NCI-H345 treated with DMSO at 0.1 percent for 48 hours (cell line): ENCODE measurements at regions not wholly inside any gene's neighbourhood (a gene's known extent, or its start where the extent isn't known, plus 50 kb on each side); places are given as distances from the start of the nearest gene placed in this dataset.
"Not testable (repeated sequence)": the region's sequence is repeated elsewhere in the genome, so short reads cannot be mapped to it uniquely, and the experiment has no call there.

ENCODE experiments used
- DNase-seq: peaks from one replicate; lab custom pipeline; 2025; ENCODE audit not compliant: unreplicated experiment; lab: John Stamatoyannopoulos, UW

GRCh38 chr2:187610450-187610849 lies 56.2 kb upstream of the TFPI start:
- not testable (repeated sequence) for DNase-seq

DNA sequence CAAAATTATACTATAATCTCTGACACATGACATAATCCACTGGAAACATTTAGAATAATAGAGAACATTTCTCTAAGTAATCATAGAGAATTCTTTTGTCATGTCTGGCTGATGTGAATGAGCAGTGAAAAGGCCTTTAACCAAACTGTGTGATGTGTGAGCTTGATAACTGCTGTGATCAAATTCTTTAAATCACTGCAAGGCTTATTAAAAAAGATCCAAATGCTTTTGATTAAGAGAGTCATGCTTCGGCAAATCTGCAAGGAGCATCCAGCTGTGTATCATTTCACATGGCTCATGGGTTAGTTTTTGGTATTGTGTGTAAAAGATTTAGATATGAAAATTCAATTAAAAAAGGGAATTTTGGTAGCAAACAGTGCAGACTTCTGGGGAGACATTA lies 58.6 kb upstream of the TFPI start:
- no peak for DNase-seq

DNA sequence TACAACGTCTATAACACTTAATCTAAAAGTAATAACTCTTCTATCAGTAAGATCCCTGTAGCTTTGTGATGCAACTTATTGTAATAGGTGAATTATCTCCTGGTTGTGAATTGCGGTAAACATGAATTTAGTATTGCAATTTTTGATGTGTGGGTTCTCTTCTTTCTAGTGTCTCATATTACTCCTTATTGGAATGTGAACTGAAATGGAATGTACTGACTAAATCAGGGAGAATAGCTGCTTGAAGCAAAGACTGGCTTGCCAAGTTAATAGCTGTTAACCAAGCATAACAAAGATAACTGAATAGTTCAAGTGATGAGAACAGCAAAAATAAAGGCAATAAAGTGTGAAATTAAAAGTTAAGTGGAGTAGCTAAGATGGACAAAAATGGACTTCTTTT lies 60.5 kb upstream of the TFPI start:
- DNase-seq = no peak

DNA sequence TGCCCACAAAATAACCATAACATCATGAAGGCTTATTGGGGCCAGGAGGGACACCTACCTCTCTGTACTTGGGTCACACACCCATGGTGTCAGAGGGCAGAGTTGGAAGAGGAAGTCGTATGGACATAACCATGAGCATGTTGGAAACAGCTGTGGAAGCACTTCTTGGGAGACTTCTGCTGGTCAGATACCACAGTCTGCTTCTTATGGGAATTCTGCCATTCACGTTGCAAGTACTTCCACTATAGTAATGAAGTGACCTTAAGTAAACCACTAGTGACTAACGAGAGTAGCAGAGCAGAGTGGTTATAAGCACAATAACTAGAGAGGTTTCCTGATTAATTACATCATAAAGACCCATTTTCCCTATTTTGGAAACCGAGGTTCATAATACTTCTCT lies 61.1 kb upstream of the TFPI start:
- DNase-seq = no peak

GRCh38 chr2:187615902-187616301 lies 61.7 kb upstream of the TFPI start:
- DNase-seq = no peak

DNA sequence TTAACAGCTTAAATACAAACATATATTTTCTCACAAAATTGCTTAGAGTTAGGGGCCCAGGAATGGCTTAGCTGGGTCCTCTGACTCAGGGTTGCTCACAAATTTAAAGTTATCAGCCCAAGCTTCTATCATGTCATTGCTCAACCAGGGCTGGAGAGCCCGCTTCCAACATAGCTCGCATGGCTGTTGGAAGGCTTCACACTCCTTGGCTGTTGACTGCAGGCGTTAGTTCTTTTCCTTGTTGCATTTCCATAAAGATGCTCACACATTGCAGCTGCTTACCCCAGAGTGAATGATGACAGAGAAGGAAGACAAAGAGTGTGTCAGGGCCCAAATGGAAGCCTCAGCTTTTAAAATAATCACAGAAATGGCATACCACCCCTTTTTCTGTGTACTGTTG lies 62.9 kb upstream of the TFPI start:
- no peak for DNase-seq

- no peak for DNase-seq
These were observed 63.7 kb upstream of the TFPI start for GRCh38 chr2:187617905-187618304.

GRCh38 chr2:187618813-187619212 lies 64.6 kb upstream of the TFPI start:
- DNase-seq = no peak

DNA sequence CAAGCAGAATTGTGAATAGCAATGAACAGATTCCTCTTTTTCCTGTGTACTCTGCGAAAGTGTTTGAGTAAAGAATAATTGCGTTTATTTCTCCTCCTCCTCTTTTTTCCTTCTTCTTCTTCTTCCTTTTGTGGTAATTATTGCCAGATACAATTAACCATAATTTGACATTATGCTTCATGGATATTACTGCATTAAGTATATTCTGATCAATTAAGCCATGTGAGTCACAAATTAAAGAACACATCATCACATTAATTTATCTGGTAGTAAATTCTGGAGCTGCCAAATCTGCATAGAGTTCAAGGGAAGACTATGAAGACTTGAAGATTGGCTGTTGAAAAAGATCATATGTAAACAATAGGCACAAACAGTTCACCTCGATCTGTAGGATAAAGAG lies 72.9 kb upstream of the TFPI start:
- no peak for DNase-seq

DNA sequence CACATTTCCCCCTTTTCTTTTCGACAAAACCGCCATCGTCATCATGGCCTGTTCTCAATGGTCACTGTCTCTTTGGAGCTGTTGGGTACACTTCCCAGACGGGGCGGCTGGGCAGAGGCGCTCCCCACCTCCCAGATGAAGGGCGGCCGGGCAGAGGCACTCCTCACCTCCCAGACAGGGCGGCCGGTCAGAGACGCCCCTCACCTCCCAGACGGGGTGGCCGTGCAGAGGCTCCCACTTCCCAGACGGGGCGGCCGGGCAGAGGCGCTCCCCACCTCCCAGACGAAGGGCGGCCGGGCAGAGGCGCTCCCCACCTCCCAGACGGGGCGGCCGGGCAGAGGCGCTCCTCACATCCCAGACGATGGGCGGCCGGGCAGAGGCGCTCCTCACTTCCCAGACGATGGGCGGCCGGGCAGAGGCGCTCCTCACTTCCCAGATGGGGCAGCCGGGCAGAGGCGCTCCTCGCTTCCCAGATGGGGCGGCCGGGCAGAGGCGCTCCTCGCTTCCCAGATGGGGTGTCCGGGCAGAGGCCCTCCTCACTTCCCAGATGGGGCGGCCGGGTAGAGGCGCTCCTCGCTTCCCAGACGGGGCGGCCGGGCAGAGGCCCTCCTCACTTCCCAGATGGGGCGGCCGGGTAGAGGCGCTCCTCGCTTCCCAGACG lies 82.6 kb upstream of the TFPI start:
- not testable (repeated sequence) for DNase-seq

- not testable (repeated sequence) for DNase-seq
These were observed 83.1 kb upstream of the TFPI start for GRCh38 chr2:187637392-187637740.

- not testable (repeated sequence) for DNase-seq
These were observed 83.5 kb upstream of the TFPI start for GRCh38 chr2:187637771-187638170.

GRCh38 chr2:187638840-187639239 lies 84.6 kb upstream of the TFPI start:
- no peak for DNase-seq

DNA sequence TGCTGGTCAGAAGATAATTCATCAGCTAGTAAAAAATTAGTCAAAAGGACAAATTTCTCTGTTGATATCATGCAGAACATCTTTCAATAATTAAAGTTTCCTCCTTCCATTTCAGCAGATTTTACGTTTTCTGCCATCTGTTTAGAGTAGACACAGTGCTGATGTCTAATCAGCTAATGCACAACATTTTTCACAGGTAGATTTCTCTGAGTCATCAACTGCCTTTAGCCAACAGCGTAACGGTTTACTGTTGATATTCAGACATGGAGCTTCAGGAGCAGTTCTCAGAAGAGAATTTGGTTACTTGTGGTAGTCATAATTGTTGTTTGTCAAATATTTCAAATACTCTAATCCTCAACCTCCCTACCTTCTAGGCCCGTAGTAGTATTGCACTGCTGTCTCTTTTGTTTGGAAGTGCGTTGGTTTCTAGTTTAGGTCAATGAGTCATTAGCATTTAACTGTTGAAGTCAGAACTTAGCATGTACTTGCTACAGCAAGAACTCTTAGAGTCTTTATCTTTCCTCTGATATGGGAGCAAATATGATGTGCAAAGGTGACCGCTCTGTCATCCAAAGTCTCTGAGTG lies 86.8 kb upstream of the TFPI start:
- no peak for DNase-seq

DNA sequence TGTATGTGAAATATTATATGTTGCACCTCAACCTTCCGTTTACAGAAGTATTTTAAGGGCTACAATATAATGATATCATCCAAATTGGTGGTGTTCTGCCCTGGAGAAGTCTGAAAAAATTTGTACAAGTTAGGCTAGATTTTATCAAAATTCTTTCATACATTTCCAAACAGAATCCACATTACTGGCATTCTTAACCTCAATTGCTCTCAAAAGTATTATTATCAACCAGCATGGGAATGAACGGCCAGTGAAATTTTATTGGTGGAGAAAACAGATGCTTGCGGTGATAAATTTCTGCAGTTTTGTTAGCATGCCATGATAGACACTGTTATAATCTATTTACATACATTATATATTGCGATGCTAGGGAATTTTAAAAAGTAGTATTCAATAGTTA lies 88.3 kb upstream of the TFPI start:
- no peak for DNase-seq

DNA sequence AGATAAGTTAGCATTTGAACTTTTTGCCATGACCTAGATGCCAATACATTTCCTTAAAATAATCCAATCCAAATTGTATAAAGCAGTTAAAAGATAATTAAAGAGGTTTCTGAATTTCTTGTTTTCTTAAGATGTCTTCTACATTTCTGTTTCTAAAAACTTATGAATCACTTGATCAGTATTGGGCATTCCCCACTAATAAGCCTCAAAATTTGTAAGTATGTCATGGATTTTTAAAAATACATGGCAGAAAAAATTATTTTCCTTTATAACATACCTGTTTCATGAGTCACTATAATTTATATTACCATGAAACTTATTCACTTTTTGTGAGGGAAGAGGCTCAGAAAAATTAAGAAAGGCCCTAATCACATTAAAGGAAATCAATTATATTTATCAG lies 90.3 kb upstream of the TFPI start:
- no peak for DNase-seq

- DNase-seq = no peak
These were observed 90.7 kb upstream of the TFPI start for GRCh38 chr2:187644981-187645380.

DNA sequence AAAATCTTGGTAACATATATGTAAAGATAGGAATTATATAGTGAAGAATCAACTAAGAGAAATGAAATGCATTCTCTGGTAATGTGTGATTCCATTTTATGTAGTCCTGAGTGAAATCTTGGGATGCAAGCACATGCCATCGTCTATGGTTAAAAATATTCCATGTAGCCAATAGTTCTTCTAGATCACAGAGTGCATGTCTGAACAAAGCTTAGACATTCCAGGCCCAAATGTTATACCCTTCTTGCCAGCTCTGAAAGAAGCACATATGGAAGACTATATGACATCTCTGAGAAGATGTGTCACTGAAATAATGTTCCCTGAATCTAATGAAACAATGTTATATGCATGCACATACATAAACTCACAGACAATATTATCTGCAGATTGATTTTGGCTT lies 92.3 kb upstream of the TFPI start:
- DNase-seq = no peak

- DNase-seq = peak; percentile 53
These were observed 100.3 kb upstream of the TFPI start for GRCh38 chr2:187654535-187654934.

GRCh38 chr2:187655001-187655400 lies 100.8 kb upstream of the TFPI start:
- DNase-seq = no peak

GRCh38 chr2:187656123-187656522 lies 101.9 kb upstream of the TFPI start:
- DNase-seq = no peak

DNA sequence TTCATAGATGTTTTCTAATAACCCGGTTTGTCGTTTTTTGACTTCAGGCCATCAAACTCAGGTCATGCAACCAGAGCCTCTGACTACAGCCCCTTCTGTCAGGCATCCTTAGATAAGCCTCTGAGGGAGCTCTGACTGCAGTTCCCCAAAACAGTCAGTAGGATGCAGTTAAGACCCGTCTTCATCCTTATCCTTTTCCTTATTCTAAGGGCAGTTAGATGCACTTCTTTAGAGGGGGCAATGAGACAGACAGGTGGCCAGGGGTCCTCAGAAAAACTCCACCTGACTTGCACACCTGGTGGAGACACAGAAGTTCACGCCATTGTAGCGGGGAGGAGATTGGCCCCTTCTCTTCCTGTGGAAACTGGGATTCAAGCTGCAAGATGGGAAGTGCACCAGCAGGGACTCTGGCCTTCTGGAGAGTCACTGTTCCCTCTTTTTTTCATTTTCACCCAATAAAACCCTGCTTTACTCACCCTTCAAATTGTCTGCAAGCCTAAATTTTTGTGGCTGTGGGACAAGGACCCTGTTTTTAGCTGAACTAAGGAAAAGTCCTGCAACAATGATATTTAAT lies 104.8 kb upstream of the TFPI start:
- DNase-seq = no peak

DNA sequence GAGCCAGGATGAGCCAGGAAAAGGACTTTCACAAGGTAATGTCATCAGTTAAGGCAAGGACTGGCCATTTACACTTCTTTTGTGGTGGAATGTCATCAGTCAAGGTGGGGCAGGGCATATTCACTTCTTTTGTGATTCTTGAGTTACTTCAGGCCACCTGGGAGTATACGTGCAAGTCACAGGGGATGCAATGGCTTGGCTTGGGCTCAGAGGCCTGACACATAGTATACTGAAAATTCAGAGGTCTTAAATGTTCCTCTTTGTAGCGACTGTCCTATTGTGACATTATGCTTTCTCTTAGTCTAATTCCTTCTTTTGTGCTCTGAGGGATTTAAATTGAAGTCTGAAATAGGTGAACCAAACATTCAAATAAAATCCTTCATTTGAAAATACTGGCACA lies 121.8 kb upstream of the TFPI start:
- not testable (repeated sequence) for DNase-seq
